ENCODE measurements at regions not wholly inside any gene's neighbourhood (a gene's known extent, or its start where the extent isn't known, plus 50 kb on each side); places are given as distances from the start of the nearest gene placed in this dataset.

GRCh38 chr2:120853306-120854013 lies 117.8 kb downstream of the GLI2 start:
- intact Hi-C loops (cut with micrococcal nuclease; ENCODE audit: unreplicated experiment): no loop called here

DNA sequence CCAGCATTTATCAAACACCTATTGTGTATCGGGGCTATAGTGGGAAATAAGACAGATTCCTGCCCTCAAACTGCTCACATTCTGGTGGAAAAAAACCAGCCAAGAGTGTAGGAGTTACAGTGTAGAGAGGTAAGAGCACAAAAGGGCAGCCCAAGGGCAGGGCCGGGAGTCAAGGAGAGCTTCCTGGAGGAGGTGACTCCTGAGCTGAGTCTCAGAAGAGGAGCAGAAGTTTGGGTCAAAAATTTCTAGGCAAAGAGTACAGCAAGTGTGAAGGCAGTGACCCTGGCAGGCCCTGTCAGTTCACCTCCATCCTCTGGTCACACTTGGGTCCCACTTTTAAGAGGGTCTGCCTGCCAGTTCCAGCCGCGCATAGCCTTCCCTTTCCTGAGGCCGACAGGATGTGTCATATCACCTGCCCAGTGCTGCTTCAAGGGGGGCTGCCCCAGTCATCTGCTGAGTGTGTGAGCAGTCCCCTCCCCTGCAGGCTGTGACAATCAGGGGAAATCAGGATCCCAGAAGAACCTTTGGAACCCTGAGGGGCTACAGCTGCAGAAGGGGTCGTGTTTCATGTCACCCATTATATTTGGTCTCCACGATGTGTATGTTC lies 118.4 kb downstream of the GLI2 start:
- BruUV-seq (replicated peaks): no TSS peak
- CTCF ChIA-PET: no interaction called here

More at GRCh38 chr2:120853306-120854013, 117.8 kb downstream of the GLI2 start:
- Histone ChIP-seq H3K79me2 (ENCODE audit: low read depth) (no peaks in the 10 kb centered on the region), H2AFZ (no peak overlapping the region), H3K27ac (no peak overlapping the region), H3K4me2 (no peak overlapping the region), H3K4me1 (replicated peaks; ENCODE audit: insufficient read depth) (no peaks in the 10 kb centered on the region), H4K20me1 (ENCODE audit: insufficient read depth) (no peaks in the 10 kb centered on the region), H3K27me3 (ENCODE audit: insufficient read depth, low read depth) (peaks cover 14% of the 10 kb centered on the region; the same call in 1 of the 2 replicates), H3K4me3 (no peak overlapping the region), H3K36me3 (ENCODE audit: low read depth) (no peaks in the 10 kb centered on the region), H3K9me3 (ENCODE audit: insufficient read depth, low read depth) (0 out of 2 replicates have a peak, but pooled peaks cover 5% of the 10 kb centered on the region), H3F3A (ENCODE audit: insufficient read depth, low read depth) (no peaks in the 10 kb centered on the region), H3K9me2 (ENCODE audit: insufficient read depth) (no peaks in the 10 kb centered on the region)
- ChIA-PET POLR2A (ENCODE audit: unreplicated experiment) (no interaction called here), CTCF (no interaction called here)
- no TSS peak for BruUV-seq (replicated peaks)
- no peak for DNase-seq
- TF ChIP-seq EZH2 (IDR thresholded peaks at IDR 0.05; ENCODE audit: low read depth) (no peak), CTCF (conservative IDR thresholded peaks at IDR 0.05) (no peak)

More for the DNA sequence above, 118.4 kb downstream of the GLI2 start:
- no peaks in the 10 kb centered on the region for H3K4me1 ChIP-seq (replicated peaks; ENCODE audit: insufficient read depth)
- no peaks in the 10 kb centered on the region for H3K9me2 ChIP-seq (ENCODE audit: insufficient read depth)
- H2AFZ ChIP-seq: no peak overlapping the region
- no peaks in the 10 kb centered on the region for H4K20me1 ChIP-seq (ENCODE audit: insufficient read depth)
- no peaks in the 10 kb centered on the region for H3K79me2 ChIP-seq (ENCODE audit: low read depth)
- H3K27ac ChIP-seq: no peak overlapping the region
- DNase-seq: no peak
- H3K9me3 ChIP-seq (ENCODE audit: insufficient read depth, low read depth): 0 out of 2 replicates have a peak, but pooled peaks cover 5% of the 10 kb centered on the region
- no peak overlapping the region for H3K4me2 ChIP-seq
- no peaks in the 10 kb centered on the region for H3K36me3 ChIP-seq (ENCODE audit: low read depth)
- POLR2A ChIA-PET (ENCODE audit: unreplicated experiment): no interaction called here
- no peaks in the 10 kb centered on the region for H3F3A ChIP-seq (ENCODE audit: insufficient read depth, low read depth)
- H3K4me3 ChIP-seq: no peak overlapping the region
- intact Hi-C loops (cut with micrococcal nuclease; ENCODE audit: unreplicated experiment): no loop called here
- TF ChIP-seq EZH2 (IDR thresholded peaks at IDR 0.05; ENCODE audit: low read depth) (no peak), CTCF (conservative IDR thresholded peaks at IDR 0.05) (no peak)
- peaks cover 9% of the 10 kb centered on the region; the same call in 1 of the 2 replicates for H3K27me3 ChIP-seq (ENCODE audit: insufficient read depth, low read depth)
